Liver (tissue), 8 donors: ENCODE measurements at regions not wholly inside any gene's neighbourhood (a gene's known extent, or its start where the extent isn't known, plus 50 kb on each side); places are given as distances from the start of the nearest gene placed in this dataset.
A peak's percentile ranks its signal among the peaks of the same experiment; 100 is the strongest.

ENCODE experiments used
- DNase-seq: peaks from one replicate; pipeline ENCODE4 v3.0.0-alpha.2; 2017; ENCODE audit warnings: low spot score
- H3K27ac ChIP-seq, 2 donors: one replicate each; pipeline ENCODE4 v1.7.0; 2013; ENCODE audit warnings: inconsistent platforms in 2 of 2, low read length in 2 of 2, control low read depth in 1 of 2, low read depth in 1 of 2, mild to moderate bottlenecking in 1 of 2
- H3K27me3 ChIP-seq, 4 donors: one replicate each; pipeline versions ENCODE4 v1.6.1 to v1.7.0; 2013; ENCODE audit warnings: low read length in 3 of 4, inconsistent platforms in 1 of 4, mild to moderate bottlenecking in 1 of 4, moderate library complexity in 1 of 4; ENCODE audit not compliant: control insufficient read depth in 4 of 4, insufficient read depth in 4 of 4
- H3K36me3 ChIP-seq, 4 donors: one replicate each; pipeline versions ENCODE4 v1.6.1 to v1.7.0; 2013; ENCODE audit warnings: low read length in 3 of 4, mild to moderate bottlenecking in 3 of 4, low read depth in 1 of 4, moderate library complexity in 1 of 4; ENCODE audit not compliant: control insufficient read depth in 4 of 4, insufficient read depth in 3 of 4
- H3K4me1 ChIP-seq, 4 donors: one replicate each; pipeline versions ENCODE4 v1.6.1 to v1.7.0; 2013; ENCODE audit warnings: low read length in 3 of 4, mild to moderate bottlenecking in 3 of 4, moderate library complexity in 1 of 4; ENCODE audit not compliant: control insufficient read depth in 4 of 4, insufficient read depth in 4 of 4
- H3K4me3 ChIP-seq, 3 donors: one replicate each; pipeline versions ENCODE4 v1.6.1 to v1.7.0; 2013; ENCODE audit warnings: low read length in 3 of 3, control low read depth in 1 of 3, low read depth in 1 of 3, mild to moderate bottlenecking in 1 of 3
- H3K9ac ChIP-seq, 2 donors: one replicate each; pipeline ENCODE4 v1.7.0; 2013; ENCODE audit warnings: low read length in 2 of 2, mild to moderate bottlenecking in 2 of 2, moderate library complexity in 2 of 2, control low read depth in 1 of 2, low read depth in 1 of 2
- H3K9me3 ChIP-seq, 4 donors: one replicate each; pipeline versions ENCODE4 v1.6.1 to v1.7.0; 2013; ENCODE audit warnings: low read length in 3 of 4; ENCODE audit not compliant: control insufficient read depth in 4 of 4
- ATF3 ChIP-seq: IDR thresholded peaks from 2 replicates; pipeline ENCODE4 v1.6.1; 2016; ENCODE audit warnings: antibody characterized with exemption
- CTCF ChIP-seq: fragments of 150-350 bp; IDR thresholded peaks from 2 replicates; pipeline ENCODE4 v1.5.1; 2017; ENCODE audit warnings: improper control_type of control experiment, low read depth, low read length; ENCODE audit not compliant: missing input control
- EGR1 ChIP-seq, 2 donors: IDR thresholded peaks; 2 replicates each; pipeline ENCODE4 v1.6.1; 2016 to 2018; ENCODE audit warnings: antibody characterized with exemption in 2 of 2, low read depth in 2 of 2
- FOXA1 ChIP-seq: IDR thresholded peaks from 2 replicates; pipeline ENCODE4 v1.6.1; 2016; ENCODE audit warnings: antibody characterized with exemption
- FOXA2 ChIP-seq: IDR thresholded peaks from 2 replicates; pipeline ENCODE4 v1.6.1; 2016; ENCODE audit warnings: antibody characterized with exemption
- GABPA ChIP-seq, 2 donors: IDR thresholded peaks in 1 of 2; conservative IDR thresholded peaks in 1 of 2; 2 replicates each; pipeline ENCODE4 v1.6.1; 2016; ENCODE audit warnings: antibody characterized with exemption in 2 of 2, mild to moderate bottlenecking in 1 of 2, moderate library complexity in 1 of 2
- HNF4A ChIP-seq, 2 donors: conservative IDR thresholded peaks; 2 replicates each; pipeline ENCODE4 v1.6.1; 2016; ENCODE audit warnings: antibody characterized with exemption in 2 of 2, mild to moderate bottlenecking in 2 of 2
- HNF4G ChIP-seq: IDR thresholded peaks from 2 replicates; pipeline ENCODE4 v1.6.1; 2016; ENCODE audit warnings: antibody characterized with exemption
- JUND ChIP-seq, 2 donors: IDR thresholded peaks; 2 replicates each; pipeline ENCODE4 v1.6.1; 2016; ENCODE audit warnings: antibody characterized with exemption in 2 of 2
- MAX ChIP-seq: IDR thresholded peaks from 2 replicates; pipeline ENCODE4 v1.6.1; 2016; ENCODE audit warnings: antibody characterized with exemption
- NR2F2 ChIP-seq: IDR thresholded peaks from 2 replicates; pipeline ENCODE4 v1.6.1; 2016; ENCODE audit warnings: antibody characterized with exemption
- RAD21 ChIP-seq, 2 donors: IDR thresholded peaks; 2 replicates each; pipeline ENCODE4 v1.6.1; 2016; ENCODE audit warnings: antibody characterized with exemption in 2 of 2, mild to moderate bottlenecking in 2 of 2
- REST ChIP-seq: IDR thresholded peaks from 2 replicates; pipeline ENCODE4 v1.6.1; 2016; ENCODE audit warnings: antibody characterized with exemption, mild to moderate bottlenecking
- RXRA ChIP-seq, 2 donors: IDR thresholded peaks; 2 replicates each; pipeline ENCODE4 v1.6.1; 2017 to 2018; ENCODE audit warnings: antibody characterized with exemption in 2 of 2, mild to moderate bottlenecking in 1 of 2
- SP1 ChIP-seq: IDR thresholded peaks from 2 replicates; pipeline ENCODE4 v1.6.1; 2018; ENCODE audit warnings: antibody characterized with exemption, mild to moderate bottlenecking
- TAF1 ChIP-seq: conservative IDR thresholded peaks from 2 replicates; pipeline ENCODE4 v1.6.1; 2016; ENCODE audit warnings: antibody characterized with exemption, mild to moderate bottlenecking
- YY1 ChIP-seq: IDR thresholded peaks from 2 replicates; pipeline ENCODE4 v1.6.1; 2016; ENCODE audit warnings: antibody characterized with exemption, mild to moderate bottlenecking
- ZBTB33 ChIP-seq: IDR thresholded peaks from 2 replicates; pipeline ENCODE4 v1.6.1; 2016; ENCODE audit warnings: antibody characterized with exemption
- WGBS: extraction: QIAGEN DNeasy Blood & Tissue Kit; methylation state at CpG from one replicate; pipeline ENCODE4 v1.1.7; 2013; 5-methylcytosine and 5-hydroxymethylcytosine counted together
- donor health status: healthy.
- donor health status: healthy.
- donor health status: healthy.
- donor health status: healthy.
- donor health status: healthy.

- TF ChIP-seq HNF4G (no peak), CTCF (peak; percentile 33), HNF4A (conservative IDR thresholded peaks at IDR 0.05) (peak; percentile 49 to 67), FOXA2 (peak; percentile 96), TAF1 (no peak), ATF3 (no peak)
These were observed 53.2 kb upstream of the CDON start (continued) for GRCh38 chr11:126115816-126116331.

GRCh38 chr11:126115127-126115495 lies 52.4 kb upstream of the CDON start:
- Histone ChIP-seq H3K4me1 (peaks cover 20 to 40% (median 30%) of the 10 kb centered on the region in 4 donors), H3K27ac (peak overlapping the region; percentile 45 to 92), H3K4me3 (no peak overlapping the region), H3K9ac (peak overlapping the region in 1 of 2 donors; percentile 28), H3K27me3 (no peaks in the 10 kb centered on the region), H3K9me3 (no peaks in the 10 kb centered on the region), H3K36me3 (no peaks in the 10 kb centered on the region)
- TF ChIP-seq NR2F2 (no peak), ATF3 (no peak), CTCF (no peak), RAD21 (IDR thresholded peaks at IDR 0.05) (no peak), HNF4G (no peak), GABPA (IDR thresholded peaks at IDR 0.05 in 1 of 2, conservative IDR thresholded peaks at IDR 0.05 in 1 of 2) (no peak), MAX (no peak), TAF1 (no peak), HNF4A (conservative IDR thresholded peaks at IDR 0.05) (no peak), SP1 (no peak), RXRA (IDR thresholded peaks at IDR 0.05) (no peak), JUND (IDR thresholded peaks at IDR 0.05) (no peak), FOXA2 (no peak), EGR1 (IDR thresholded peaks at IDR 0.05; ENCODE audit: low read depth in 2 of 2) (no peak), YY1 (no peak), ZBTB33 (no peak), REST (no peak), FOXA1 (no peak)
- no peak for DNase-seq
- 37% methylated on average over 4 of the region's 4 CpGs for WGBS
